T-helper 17 cell (primary cell): ENCODE measurements at regions not wholly inside any gene's neighbourhood (a gene's known extent, or its start where the extent isn't known, plus 50 kb on each side); places are given as distances from the start of the nearest gene placed in this dataset.

Experiments used
- ATAC-seq: fragments of 150-1000 bp; cut with Tn5 transposase; 2 replicates; pipeline ENCODE4 v1.10.0; 2021; ENCODE audit warnings: mild to moderate bottlenecking, moderate library complexity
- DNase-seq, 3 donors: peaks; one replicate each; pipeline versions ENCODE4 v3.0.0 to v3.0.0-alpha.2; 2020 to 2021
- H3K9me3 ChIP-seq: one replicate; pipeline ENCODE4 v1.7.0; 2013; ENCODE audit warnings: low read length, mild to moderate bottlenecking; ENCODE audit not compliant: control insufficient read depth, poor library complexity, severe bottlenecking
- H3K27ac Mint-ChIP-seq: one replicate; pipeline ENCODE4 v1.8.0; 2022; ENCODE audit warnings: mild to moderate bottlenecking, moderate library complexity, mixed read lengths
- H3K27me3 Mint-ChIP-seq: one replicate; pipeline ENCODE4 v1.8.0; 2022; ENCODE audit warnings: mixed read lengths
- H3K36me3 Mint-ChIP-seq: one replicate; pipeline ENCODE4 v1.8.0; 2022; ENCODE audit warnings: low read depth, mixed read lengths
- H3K4me1 Mint-ChIP-seq: one replicate; pipeline ENCODE4 v1.8.0; 2022; ENCODE audit warnings: mild to moderate bottlenecking, mixed read lengths
- H3K4me3 Mint-ChIP-seq: one replicate; pipeline ENCODE4 v1.8.0; 2022; ENCODE audit warnings: mild to moderate bottlenecking, moderate library complexity, mixed read lengths

GRCh38 chr9:90967145-90967538 lies 165.5 kb downstream of the SYK start:
- Mint-ChIP-seq H3K27ac (no peak overlapping the region), H3K4me1 (peaks cover 3% of the 10 kb centered on the region), H3K36me3 (no peaks in the 10 kb centered on the region), H3K27me3 (peaks cover 61% of the 10 kb centered on the region), H3K4me3 (no peak overlapping the region)
- no peak for DNase-seq
- H3K9me3 ChIP-seq = no peaks in the 10 kb centered on the region
- ATAC-seq = no peak

DNA sequence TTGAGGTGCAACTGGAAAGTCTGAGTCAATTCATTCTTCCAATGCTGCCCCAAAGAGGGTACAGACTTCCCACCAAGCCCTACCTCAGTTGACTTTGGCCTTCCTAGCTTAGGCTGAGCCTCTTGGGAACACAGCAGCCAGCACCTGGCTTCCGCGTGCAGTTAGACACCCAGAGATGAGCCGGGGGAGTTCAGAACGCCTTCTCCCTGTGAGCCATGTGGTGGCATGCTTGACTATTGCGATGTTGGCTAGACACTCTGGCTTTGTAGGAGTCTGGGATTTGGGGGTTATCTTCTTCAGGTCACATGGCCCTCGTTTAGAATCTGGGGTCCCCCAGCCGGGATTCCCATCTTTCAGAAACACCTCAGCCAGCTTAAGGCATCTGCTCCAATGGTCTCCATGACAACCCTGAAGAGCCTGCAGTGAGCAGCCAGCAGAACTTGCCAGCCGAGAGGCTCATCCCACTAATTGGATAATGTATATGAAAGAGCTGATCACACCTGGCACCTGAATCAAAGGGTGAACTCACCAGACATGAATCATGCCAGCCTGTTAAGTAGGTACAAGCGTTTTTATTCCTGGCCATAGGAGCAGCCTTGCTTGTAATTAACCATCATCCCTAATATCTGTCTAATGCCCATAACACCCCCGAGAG lies 167.5 kb downstream of the SYK start:
- ATAC-seq (no peak), DNase-seq (no peak)
- no peaks in the 10 kb centered on the region for H3K9me3 ChIP-seq
- Mint-ChIP-seq H3K4me3 (no peak overlapping the region), H3K27me3 (peaks cover 51% of the 10 kb centered on the region), H3K36me3 (no peaks in the 10 kb centered on the region), H3K27ac (peak overlapping the region; percentile 32), H3K4me1 (peaks cover 3% of the 10 kb centered on the region)

DNA sequence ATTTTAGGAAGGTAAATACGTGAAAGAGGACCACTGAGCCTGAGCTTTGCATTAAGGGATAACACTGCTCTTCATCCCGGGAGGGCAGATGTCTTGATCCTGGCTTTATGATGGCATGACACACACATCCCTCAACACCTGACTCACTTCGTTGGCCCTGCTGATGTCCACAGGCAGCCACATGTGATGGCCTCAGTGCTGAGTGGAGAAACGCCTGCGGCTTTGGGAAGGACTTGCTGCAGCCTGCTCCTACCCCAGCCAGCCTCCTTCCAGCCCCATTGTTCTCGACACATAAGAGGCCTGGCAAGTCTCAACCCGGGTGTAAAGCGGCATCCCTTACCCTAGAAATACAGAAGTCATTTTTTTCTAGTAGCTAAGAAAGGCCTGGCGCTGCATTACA lies 169.0 kb downstream of the SYK start:
- no peak for ATAC-seq
- no peak for DNase-seq
- Mint-ChIP-seq H3K27ac (no peak overlapping the region), H3K27me3 (peaks cover 51% of the 10 kb centered on the region), H3K4me3 (no peak overlapping the region), H3K36me3 (no peaks in the 10 kb centered on the region), H3K4me1 (peaks cover 2% of the 10 kb centered on the region)
- no peaks in the 10 kb centered on the region for H3K9me3 ChIP-seq

- no peaks in the 10 kb centered on the region for H3K9me3 ChIP-seq
- Mint-ChIP-seq H3K27me3 (peaks cover 50% of the 10 kb centered on the region), H3K27ac (no peak overlapping the region), H3K4me3 (no peak overlapping the region), H3K36me3 (no peaks in the 10 kb centered on the region), H3K4me1 (peaks cover 2% of the 10 kb centered on the region)
- ATAC-seq (no peak), DNase-seq (no peak)
These were observed 170.4 kb downstream of the SYK start for GRCh38 chr9:90972057-90972456.

- DNase-seq (no peak), ATAC-seq (no peak)
- Mint-ChIP-seq H3K36me3 (no peaks in the 10 kb centered on the region), H3K4me3 (no peak overlapping the region), H3K4me1 (peaks cover 5% of the 10 kb centered on the region), H3K27ac (no peak overlapping the region), H3K27me3 (peaks cover 56% of the 10 kb centered on the region)
- no peaks in the 10 kb centered on the region for H3K9me3 ChIP-seq
These were observed 172.4 kb downstream of the SYK start for GRCh38 chr9:90974016-90974415.

DNA sequence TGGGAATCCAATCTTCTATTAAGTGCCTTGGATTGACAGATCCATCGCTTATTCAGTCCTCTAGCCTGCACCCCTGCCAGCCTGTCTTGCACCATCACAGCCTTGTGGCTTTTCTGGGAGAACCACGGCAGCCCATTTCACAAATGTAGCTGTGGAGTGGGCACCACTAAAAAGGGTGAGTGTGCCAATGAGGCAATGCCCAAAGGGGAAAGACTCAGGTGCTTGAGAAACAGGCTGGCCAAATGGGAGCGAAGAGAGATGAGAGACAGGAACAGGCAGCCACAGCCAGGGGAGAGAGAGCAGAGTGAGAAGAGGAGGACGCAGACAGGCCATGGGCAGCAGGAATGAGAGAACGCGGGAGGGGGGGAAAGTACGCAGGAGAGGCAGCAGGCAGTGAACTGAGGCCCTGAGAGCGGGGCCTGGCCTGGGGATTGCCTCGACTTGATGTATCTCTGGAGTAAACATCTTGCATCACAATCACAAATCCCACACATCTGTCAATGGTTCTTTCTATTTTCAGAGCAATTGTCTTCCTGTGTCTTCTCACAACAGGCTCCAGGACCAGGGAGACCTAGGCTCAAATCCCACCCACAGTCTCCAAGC lies 173.1 kb downstream of the SYK start:
- Mint-ChIP-seq H3K4me1 (peaks cover 9% of the 10 kb centered on the region), H3K27me3 (peaks cover 58% of the 10 kb centered on the region), H3K27ac (no peak overlapping the region), H3K4me3 (no peak overlapping the region), H3K36me3 (no peaks in the 10 kb centered on the region)
- H3K9me3 ChIP-seq = no peaks in the 10 kb centered on the region
- ATAC-seq (no peak), DNase-seq (no peak)

- Mint-ChIP-seq H3K4me1 (peaks cover 9% of the 10 kb centered on the region), H3K27me3 (peaks cover 66% of the 10 kb centered on the region), H3K27ac (no peak overlapping the region), H3K4me3 (no peak overlapping the region), H3K36me3 (no peaks in the 10 kb centered on the region)
- H3K9me3 ChIP-seq = no peaks in the 10 kb centered on the region
- ATAC-seq (no peak), DNase-seq (no peak)
These were observed 174.3 kb downstream of the SYK start for GRCh38 chr9:90975781-90976538.

DNA sequence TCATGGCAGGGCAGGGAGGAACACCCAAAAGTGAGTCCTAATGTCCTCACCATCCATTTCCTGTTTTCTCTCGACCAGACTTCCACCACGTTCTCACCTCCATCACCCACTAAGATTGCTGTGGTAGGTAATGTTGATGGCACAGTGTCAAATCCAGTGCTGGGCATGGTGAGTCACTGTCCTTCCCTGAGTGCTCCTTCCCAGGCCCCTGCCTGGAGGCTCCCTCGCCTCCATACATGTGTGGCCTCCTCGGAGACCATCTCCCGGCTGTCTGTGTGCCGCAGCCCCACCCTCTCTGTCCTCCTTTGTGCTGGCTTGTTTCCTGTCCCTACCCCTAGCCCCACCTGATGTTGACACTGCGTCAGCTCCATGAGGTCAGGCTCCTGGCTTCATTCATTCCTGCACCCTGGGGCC lies 177.5 kb downstream of the SYK start:
- Mint-ChIP-seq H3K27me3 (peaks cover 63% of the 10 kb centered on the region), H3K27ac (peak overlapping the region; percentile 74), H3K36me3 (no peaks in the 10 kb centered on the region), H3K4me1 (peaks cover 9% of the 10 kb centered on the region), H3K4me3 (no peak overlapping the region)
- ATAC-seq (no peak), DNase-seq (no peak)
- no peaks in the 10 kb centered on the region for H3K9me3 ChIP-seq

GRCh38 chr9:90979639-90980038 lies 178.0 kb downstream of the SYK start:
- H3K4me1 Mint-ChIP-seq = peaks cover 8% of the 10 kb centered on the region
- DNase-seq (no peak), ATAC-seq (no peak)
- no peaks in the 10 kb centered on the region for H3K9me3 ChIP-seq
- H3K27ac Mint-ChIP-seq = peak overlapping the region; percentile 74
- peaks cover 61% of the 10 kb centered on the region for H3K27me3 Mint-ChIP-seq
- no peak overlapping the region for H3K4me3 Mint-ChIP-seq
- no peaks in the 10 kb centered on the region for H3K36me3 Mint-ChIP-seq

DNA sequence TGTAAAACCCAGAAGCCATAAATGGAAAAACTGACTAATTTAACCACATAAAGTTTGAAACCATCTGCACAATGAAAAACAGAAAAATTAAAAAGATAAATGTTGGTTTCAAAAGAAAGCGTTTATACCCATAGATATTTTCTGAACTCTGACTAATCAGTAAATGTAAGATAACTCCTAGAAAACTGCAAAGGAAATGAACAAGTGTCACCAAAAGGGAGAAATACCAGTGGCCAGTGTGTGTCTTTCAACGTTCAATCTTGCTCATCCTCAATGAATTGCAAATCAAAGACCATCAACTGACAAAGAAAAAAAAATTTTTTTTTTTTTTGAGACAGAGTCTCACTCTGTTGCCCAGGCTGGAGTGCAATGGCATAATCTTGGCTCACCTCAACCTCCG lies 180.1 kb downstream of the SYK start:
- H3K9me3 ChIP-seq = no peaks in the 10 kb centered on the region
- no peak for DNase-seq
- Mint-ChIP-seq H3K27me3 (peaks cover 51% of the 10 kb centered on the region), H3K36me3 (no peaks in the 10 kb centered on the region), H3K27ac (no peak overlapping the region), H3K4me1 (peaks cover 7% of the 10 kb centered on the region), H3K4me3 (no peak overlapping the region)
- ATAC-seq = no peak

DNA sequence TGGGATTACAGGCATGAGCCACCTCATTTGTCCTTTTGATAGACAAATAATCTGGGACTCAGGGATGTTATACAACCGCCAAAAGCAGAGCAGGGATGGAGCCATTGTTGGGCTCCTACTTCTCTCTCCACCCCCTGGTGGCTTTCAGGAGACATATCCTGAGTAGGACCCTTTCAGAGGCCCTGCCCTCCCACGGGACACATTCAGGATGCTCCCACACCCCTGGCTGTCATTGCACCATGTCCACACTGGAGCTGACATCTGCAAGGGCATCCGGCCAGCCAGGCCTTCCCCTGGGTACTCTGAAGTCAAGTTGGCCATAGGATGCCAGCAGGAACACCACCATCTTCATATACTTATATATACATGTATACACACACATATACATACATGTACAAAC lies 181.8 kb downstream of the SYK start:
- Mint-ChIP-seq H3K27me3 (peaks cover 38% of the 10 kb centered on the region), H3K36me3 (no peaks in the 10 kb centered on the region), H3K4me1 (peaks cover 7% of the 10 kb centered on the region), H3K4me3 (no peak overlapping the region), H3K27ac (no peak overlapping the region)
- H3K9me3 ChIP-seq = no peaks in the 10 kb centered on the region
- DNase-seq (no peak), ATAC-seq (no peak)

DNA sequence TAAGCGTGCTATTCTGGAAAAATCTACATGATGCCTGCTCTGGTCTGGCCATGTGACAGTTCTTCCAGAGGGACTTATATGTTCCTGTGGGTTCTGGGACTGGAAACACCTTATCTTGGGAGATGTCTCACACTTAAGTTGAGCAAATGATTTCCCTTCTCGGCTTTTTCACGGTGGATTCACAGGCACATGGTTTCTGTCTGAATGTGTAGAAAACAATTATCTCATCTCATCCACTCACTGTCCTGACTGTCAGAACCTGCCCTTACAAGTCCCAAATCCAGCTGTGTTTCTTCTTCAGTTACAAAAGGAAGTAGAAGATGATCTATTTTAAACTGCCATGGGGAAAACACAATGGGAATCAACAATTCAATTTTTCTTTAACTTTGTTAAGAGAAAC lies 184.0 kb downstream of the SYK start:
- Mint-ChIP-seq H3K27ac (no peak overlapping the region), H3K4me1 (no peaks in the 10 kb centered on the region), H3K4me3 (no peak overlapping the region), H3K27me3 (peaks cover 21% of the 10 kb centered on the region), H3K36me3 (no peaks in the 10 kb centered on the region)
- ATAC-seq = no peak
- no peaks in the 10 kb centered on the region for H3K9me3 ChIP-seq
- DNase-seq = no peak

GRCh38 chr9:90986161-90986560 lies 184.5 kb downstream of the SYK start:
- Mint-ChIP-seq H3K36me3 (no peaks in the 10 kb centered on the region), H3K27ac (no peak overlapping the region), H3K4me1 (no peaks in the 10 kb centered on the region), H3K4me3 (no peak overlapping the region), H3K27me3 (peaks cover 17% of the 10 kb centered on the region)
- H3K9me3 ChIP-seq = no peaks in the 10 kb centered on the region
- DNase-seq (no peak), ATAC-seq (no peak)

GRCh38 chr9:90987566-90987965 lies 185.9 kb downstream of the SYK start:
- no peak for DNase-seq
- Mint-ChIP-seq H3K4me1 (no peaks in the 10 kb centered on the region), H3K4me3 (no peak overlapping the region), H3K27me3 (peaks cover 17% of the 10 kb centered on the region), H3K27ac (no peak overlapping the region), H3K36me3 (no peaks in the 10 kb centered on the region)
- H3K9me3 ChIP-seq = no peaks in the 10 kb centered on the region
- ATAC-seq = no peak
